SW 1271 (cell line): ENCODE measurements at regions not wholly inside any gene's neighbourhood (a gene's known extent, or its start where the extent isn't known, plus 50 kb on each side); places are given as distances from the start of the nearest gene placed in this dataset.

Experiments
- DNase-seq, 2 experiments: peaks; one replicate each; lab custom pipeline; 2025; lab: John Stamatoyannopoulos, UW

- no peak for DNase-seq
Observed at GRCh38 chr11:120061036-120061760, 76.7 kb downstream of the TRIM29 start.

- no peak for DNase-seq
Observed at GRCh38 chr11:120060512-120060911, 77.4 kb downstream of the TRIM29 start.

GRCh38 chr11:120058931-120059330, 79.0 kb downstream of the TRIM29 start:
- no peak for DNase-seq

GRCh38 chr11:120057595-120058581, 80.0 kb downstream of the TRIM29 start:
- DNase-seq, result no peak

GRCh38 chr11:120057028-120057330, 80.9 kb downstream of the TRIM29 start:
- no peak for DNase-seq

- no peak for DNase-seq
Observed at GRCh38 chr11:120056301-120057027, 81.4 kb downstream of the TRIM29 start.

GRCh38 chr11:120055646-120056045, 82.3 kb downstream of the TRIM29 start:
- no peak for DNase-seq

- DNase-seq, result no peak
Observed at GRCh38 chr11:120054753-120055045, 83.2 kb downstream of the TRIM29 start.

- DNase-seq, result no peak
Observed at GRCh38 chr11:120054016-120054752, 83.7 kb downstream of the TRIM29 start.

- DNase-seq, result no peak
Observed at GRCh38 chr11:120052196-120052775, 85.6 kb downstream of the TRIM29 start.

- no peak for DNase-seq
Observed at GRCh38 chr11:120044011-120044675, 93.8 kb downstream of the TRIM29 start.

GRCh38 chr11:120043328-120043945, 94.5 kb downstream of the TRIM29 start:
- DNase-seq, result no peak

GRCh38 chr11:120041625-120042024, 96.3 kb downstream of the TRIM29 start:
- DNase-seq, result no peak

- no peak for DNase-seq
Observed at GRCh38 chr11:120040151-120040840, 97.6 kb downstream of the TRIM29 start.

- DNase-seq, result no peak
Observed at GRCh38 chr11:120039039-120039438, 98.9 kb downstream of the TRIM29 start.

- no peak for DNase-seq
Observed at GRCh38 chr11:120037111-120037510, 100.8 kb downstream of the TRIM29 start.

- DNase-seq, result no peak
Observed at GRCh38 chr11:120035756-120036155, 102.2 kb downstream of the TRIM29 start.

GRCh38 chr11:120034881-120035630, 102.9 kb downstream of the TRIM29 start:
- DNase-seq, result no peak

GRCh38 chr11:120034176-120034875, 103.6 kb downstream of the TRIM29 start:
- no peak for DNase-seq
